ENCODE measurements at regions not wholly inside any gene's neighbourhood (a gene's known extent, or its start where the extent isn't known, plus 50 kb on each side); places are given as distances from the start of the nearest gene placed in this dataset.
"Not testable (repeated sequence)": the region's sequence is repeated elsewhere in the genome, so short reads cannot be mapped to it uniquely, and the experiment has no call there.

DNA sequence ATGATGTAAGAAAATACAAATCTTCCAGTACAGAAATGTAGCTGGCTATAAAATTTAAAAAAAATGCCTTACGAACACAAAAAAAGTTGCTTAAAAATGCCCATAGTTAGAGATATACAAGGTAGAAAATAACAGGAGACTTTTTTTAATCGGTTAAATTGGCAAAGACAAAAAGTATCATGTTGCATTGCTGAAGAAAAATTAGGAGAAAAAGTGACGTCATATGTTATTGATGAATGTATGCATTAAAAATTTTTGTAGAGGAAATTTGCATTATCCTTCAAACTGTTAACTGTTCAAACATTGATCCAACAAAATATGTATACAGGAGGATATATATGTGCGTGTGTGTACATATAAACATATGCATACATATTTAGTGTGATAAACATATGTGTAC, 1634.4 kb upstream of the PCDH7 start:
- TF ChIP-seq ZFX (IDR thresholded peaks at IDR 0.05; ENCODE audit: borderline replicate concordance), result no peak
- TF ChIP-seq, protein P1, sequence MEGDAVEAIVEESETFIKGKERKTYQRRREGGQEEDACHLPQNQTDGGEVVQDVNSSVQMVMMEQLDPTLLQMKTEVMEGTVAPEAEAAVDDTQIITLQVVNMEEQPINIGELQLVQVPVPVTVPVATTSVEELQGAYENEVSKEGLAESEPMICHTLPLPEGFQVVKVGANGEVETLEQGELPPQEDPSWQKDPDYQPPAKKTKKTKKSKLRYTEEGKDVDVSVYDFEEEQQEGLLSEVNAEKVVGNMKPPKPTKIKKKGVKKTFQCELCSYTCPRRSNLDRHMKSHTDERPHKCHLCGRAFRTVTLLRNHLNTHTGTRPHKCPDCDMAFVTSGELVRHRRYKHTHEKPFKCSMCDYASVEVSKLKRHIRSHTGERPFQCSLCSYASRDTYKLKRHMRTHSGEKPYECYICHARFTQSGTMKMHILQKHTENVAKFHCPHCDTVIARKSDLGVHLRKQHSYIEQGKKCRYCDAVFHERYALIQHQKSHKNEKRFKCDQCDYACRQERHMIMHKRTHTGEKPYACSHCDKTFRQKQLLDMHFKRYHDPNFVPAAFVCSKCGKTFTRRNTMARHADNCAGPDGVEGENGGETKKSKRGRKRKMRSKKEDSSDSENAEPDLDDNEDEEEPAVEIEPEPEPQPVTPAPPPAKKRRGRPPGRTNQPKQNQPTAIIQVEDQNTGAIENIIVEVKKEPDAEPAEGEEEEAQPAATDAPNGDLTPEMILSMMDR (IDR thresholded peaks at IDR 0.05), result no peak

DNA sequence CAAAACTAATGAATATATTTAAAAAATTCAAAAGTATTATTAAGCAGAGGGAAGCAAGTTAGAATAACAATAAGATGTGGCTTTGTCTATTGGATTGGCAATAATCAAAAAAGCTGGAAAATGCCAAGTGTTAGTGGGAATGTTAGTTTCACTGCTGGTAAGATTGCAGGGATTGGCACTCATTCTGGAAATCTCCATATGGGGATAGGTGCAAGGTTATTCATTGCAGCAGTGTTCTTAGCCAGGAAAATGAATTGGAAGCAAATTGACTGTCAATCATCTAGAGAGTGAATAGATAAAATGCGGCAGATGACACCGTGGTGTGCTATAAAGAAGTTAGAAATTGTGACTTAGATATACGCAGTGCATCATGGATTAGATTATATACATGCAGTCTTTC, 1615.5 kb upstream of the PCDH7 start:
- no peak overlapping the region for H3K27ac ChIP-seq
- TF ChIP-seq ZFX (IDR thresholded peaks at IDR 0.05; ENCODE audit: borderline replicate concordance), result no peak
- TF ChIP-seq, protein P1 (IDR thresholded peaks at IDR 0.05), result no peak

More for the DNA sequence above, 1634.4 kb upstream of the PCDH7 start:
- H3K27ac ChIP-seq, result no peak overlapping the region

DNA sequence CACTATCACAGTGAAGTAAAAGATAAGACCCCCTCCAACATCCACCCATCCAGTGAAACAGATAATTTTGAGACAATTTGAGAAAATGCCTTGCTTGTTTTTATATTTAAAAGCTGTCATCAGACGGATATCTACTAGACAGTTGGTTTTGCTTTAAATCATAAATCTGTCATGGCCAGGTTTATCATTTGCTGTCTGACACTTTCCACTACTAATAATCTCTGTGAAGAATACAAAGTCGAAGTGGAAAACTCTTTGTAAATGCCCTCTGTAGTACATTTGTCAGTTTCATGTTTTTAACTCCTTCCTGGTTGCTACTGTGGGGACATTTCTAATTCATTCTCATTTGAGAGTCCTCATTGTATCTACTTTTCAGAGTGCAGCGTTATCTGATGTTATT, 1606.2 kb upstream of the PCDH7 start:
- H3K27ac ChIP-seq, result no peak overlapping the region
- no peak for TF ChIP-seq ZFX (IDR thresholded peaks at IDR 0.05; ENCODE audit: borderline replicate concordance)
- TF ChIP-seq, protein P1 (IDR thresholded peaks at IDR 0.05), result no peak

DNA sequence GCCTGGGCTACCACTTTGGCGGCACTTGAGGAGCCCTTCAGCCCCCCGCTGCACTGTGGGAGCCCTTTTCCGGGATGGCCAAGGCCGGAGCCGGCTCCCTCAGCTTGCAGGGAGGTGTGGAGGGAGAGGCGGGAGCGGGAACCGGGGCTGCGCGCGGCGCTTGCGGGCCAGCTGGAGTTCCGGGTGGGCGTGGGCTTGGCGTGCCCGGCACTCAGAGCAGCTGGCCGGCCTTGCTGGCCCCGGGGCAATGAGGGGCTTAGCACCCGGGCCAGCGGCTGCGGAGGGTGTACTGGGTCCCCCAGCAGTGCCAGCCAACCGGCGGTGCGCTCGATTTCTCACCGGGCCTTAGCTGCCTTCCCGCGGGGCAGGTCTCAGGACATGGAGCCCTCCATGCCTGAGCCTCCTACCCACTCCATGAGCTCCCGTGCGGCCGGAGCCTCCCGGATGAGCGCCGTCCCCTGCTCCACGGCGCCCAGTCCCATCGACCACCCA, 1602.9 kb upstream of the PCDH7 start:
- not testable (repeated sequence) for H3K27ac ChIP-seq

DNA sequence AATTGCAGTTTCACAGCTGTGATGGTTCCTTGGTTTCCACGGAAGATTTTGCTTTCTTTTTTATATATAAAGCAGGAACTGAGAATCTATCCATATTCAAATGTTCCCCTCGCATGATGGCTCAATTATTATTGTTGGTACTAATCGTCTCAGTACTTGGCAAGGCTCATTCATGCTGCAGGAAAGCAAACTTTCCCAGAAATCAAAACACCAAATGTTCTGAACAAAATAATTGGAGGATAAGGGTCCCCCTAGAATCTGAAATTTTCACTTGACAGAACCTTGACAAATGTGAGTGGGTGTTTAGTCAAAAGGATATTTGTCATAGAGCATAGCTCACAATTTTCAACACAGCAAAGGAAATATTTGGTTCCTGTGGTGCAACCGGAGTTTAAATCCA, 1598.6 kb upstream of the PCDH7 start:
- H3K27ac ChIP-seq, result no peak overlapping the region
- TF ChIP-seq, protein P1 (IDR thresholded peaks at IDR 0.05), result no peak
- no peak for TF ChIP-seq ZFX (IDR thresholded peaks at IDR 0.05; ENCODE audit: borderline replicate concordance)

DNA sequence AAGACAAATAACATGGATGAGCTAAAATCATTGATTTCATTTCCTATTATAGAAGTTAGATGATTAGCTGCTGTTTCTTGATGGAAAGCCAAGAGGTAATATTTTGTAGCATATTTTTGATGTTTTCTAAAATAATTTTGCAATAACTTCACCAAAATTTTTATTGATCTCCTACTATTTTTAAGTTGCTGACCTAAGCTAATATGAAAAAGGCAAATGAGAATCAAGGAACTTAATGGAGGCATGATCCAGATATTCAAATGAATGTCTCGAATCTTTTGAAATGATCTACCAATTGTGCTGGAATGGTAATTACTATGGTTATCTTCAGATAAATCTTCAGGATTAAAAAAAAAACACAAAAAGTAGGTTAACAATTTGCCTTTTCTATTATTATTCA, 1591.4 kb upstream of the PCDH7 start:
- no peak overlapping the region for H3K27ac ChIP-seq
- no peak for TF ChIP-seq ZFX (IDR thresholded peaks at IDR 0.05; ENCODE audit: borderline replicate concordance)
- TF ChIP-seq, protein P1 (IDR thresholded peaks at IDR 0.05), result no peak

DNA sequence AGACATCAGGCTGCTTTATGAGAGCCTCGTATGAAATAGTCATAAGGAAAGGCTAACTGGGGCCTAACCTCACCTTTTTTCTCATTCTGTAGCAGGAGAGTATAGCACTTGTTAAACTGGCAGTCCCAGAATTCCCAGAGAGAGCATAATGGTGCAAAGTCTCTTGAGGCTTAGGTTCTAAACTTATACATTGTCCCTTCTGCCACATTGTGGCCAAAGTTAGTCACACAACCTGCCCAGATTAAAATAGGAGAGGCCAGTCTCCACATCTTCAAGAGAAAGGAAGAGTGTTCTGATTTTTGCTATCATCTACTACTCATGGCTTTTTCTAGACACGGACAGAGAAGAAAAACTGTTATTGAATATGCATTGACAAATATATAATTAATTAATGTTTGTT, 1588.9 kb upstream of the PCDH7 start:
- no peak for TF ChIP-seq ZFX (IDR thresholded peaks at IDR 0.05; ENCODE audit: borderline replicate concordance)
- TF ChIP-seq, protein P1 (IDR thresholded peaks at IDR 0.05), result 0 out of 2 replicates have a peak, but pooled peaks have one; percentile 7
- H3K27ac ChIP-seq, result no peak overlapping the region

DNA sequence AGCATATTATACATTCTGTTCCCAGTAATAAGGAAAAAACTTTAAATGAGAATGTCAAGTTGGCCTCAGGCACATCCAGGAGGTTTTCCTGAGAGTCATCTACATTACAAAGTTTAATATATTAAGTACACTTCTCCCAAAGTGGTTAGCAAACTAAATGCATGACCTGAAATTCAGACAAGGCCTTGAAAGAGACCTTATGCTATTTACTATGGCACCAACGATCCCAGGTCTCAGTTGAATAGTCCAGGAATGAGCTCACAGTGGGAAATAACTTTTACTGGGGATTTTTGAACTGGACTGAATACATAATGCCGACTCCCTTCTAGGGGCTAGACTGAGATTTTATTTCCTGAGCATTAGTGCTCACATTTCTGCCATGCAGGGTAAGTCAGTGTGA, 1577.5 kb upstream of the PCDH7 start:
- H3K27ac ChIP-seq, result no peak overlapping the region
- no peak for TF ChIP-seq ZFX (IDR thresholded peaks at IDR 0.05; ENCODE audit: borderline replicate concordance)
- TF ChIP-seq, protein P1 (IDR thresholded peaks at IDR 0.05), result no peak
